BLaER1 treated with 17β-estradiol and CSF1 and Interleukin-3, amounts not matched to agents 10 nM and 100 nM (cell line): ENCODE measurements at regions not wholly inside any gene's neighbourhood (a gene's known extent, or its start where the extent isn't known, plus 50 kb on each side); places are given as distances from the start of the nearest gene placed in this dataset.

Source experiments
- H3K27ac ChIP-seq, 11 experiments: shearing (Covaris generic); formaldehyde crosslinking; 2 replicates each; pipeline ENCODE4 v1.8.1; 2022
- H3K27me3 ChIP-seq, 11 experiments: shearing (Covaris generic); formaldehyde crosslinking; 2 replicates each; pipeline ENCODE4 v1.8.1; 2022
- H3K36me3 ChIP-seq, 11 experiments: shearing (Covaris generic); formaldehyde crosslinking; 2 replicates each; pipeline ENCODE4 v1.8.1; 2022
- H3K4me1 ChIP-seq, 10 experiments: shearing (Covaris generic); formaldehyde crosslinking; 2 replicates each; pipeline ENCODE4 v1.8.1; 2022
- H3K4me2 ChIP-seq, 11 experiments: shearing (Covaris generic); formaldehyde crosslinking; 2 replicates each; pipeline ENCODE4 v1.8.1; 2022
- H3K4me3 ChIP-seq, 10 experiments: shearing (Covaris generic); formaldehyde crosslinking; 2 replicates each; pipeline ENCODE4 v1.8.1; 2022
- H3K9ac ChIP-seq, 11 experiments: shearing (Covaris generic); formaldehyde crosslinking; 2 replicates each; pipeline ENCODE4 v1.8.1; 2022
- H3K9me3 ChIP-seq, 11 experiments: shearing (Covaris generic); formaldehyde crosslinking; replicated peaks in 1 of 11; 2 replicates each; pipeline ENCODE4 v1.8.1; 2022
- H4K20me1 ChIP-seq, 11 experiments: shearing (Covaris generic); formaldehyde crosslinking; 2 replicates each; pipeline ENCODE4 v1.8.1; 2022
- Cebpa-rat ChIP-seq, 11 experiments: shearing (Covaris generic); IDR thresholded peaks; 2 replicates each; pipeline ENCODE4 v1.8.1; 2022

DNA sequence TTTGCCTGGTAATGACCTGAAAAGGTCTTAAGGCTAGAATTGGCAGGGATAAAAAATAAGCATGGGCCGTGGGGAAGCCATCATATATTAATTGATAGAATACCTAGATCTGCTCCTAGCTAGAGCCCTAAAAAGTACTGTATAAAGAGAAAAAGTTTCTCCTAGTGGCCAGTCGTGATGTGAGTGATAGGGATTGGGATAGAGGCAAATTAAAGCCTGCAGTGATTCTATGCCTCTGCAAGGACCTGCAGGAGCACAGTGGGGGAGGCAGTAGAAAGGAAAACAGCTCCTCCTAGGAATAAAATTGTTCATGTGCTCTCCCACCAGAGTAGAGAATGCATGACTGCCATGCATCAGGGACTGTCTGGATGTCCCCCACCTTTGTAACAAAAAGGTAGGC is 56.2 kb upstream of the FTMT start:
- Histone ChIP-seq H3K9ac (no peak overlapping the region), H3K9me3 (peaks cover 0 to 1% (median 0%) of the 10 kb centered on the region in 11 experiments; a peak in 1 of 22 replicates), H3K4me1 (no peaks in the 10 kb centered on the region), H3K4me2 (no peak overlapping the region), H4K20me1 (no peaks in the 10 kb centered on the region), H3K36me3 (no peaks in the 10 kb centered on the region), H3K27me3 (no peaks in the 10 kb centered on the region), H3K4me3 (no peak overlapping the region), H3K27ac (no peak overlapping the region)
- no peak for TF ChIP-seq Cebpa-rat (IDR thresholded peaks at IDR 0.05)

- Histone ChIP-seq H3K4me1 (no peaks in the 10 kb centered on the region), H3K9ac (no peak overlapping the region), H4K20me1 (no peaks in the 10 kb centered on the region), H3K27ac (no peak overlapping the region), H3K27me3 (no peaks in the 10 kb centered on the region), H3K4me2 (no peak overlapping the region), H3K4me3 (no peak overlapping the region), H3K36me3 (no peaks in the 10 kb centered on the region), H3K9me3 (no peaks in the 10 kb centered on the region)
- TF ChIP-seq Cebpa-rat (IDR thresholded peaks at IDR 0.05) = no peak
Observed at GRCh38 chr5:121797681-121798518, 53.8 kb upstream of the FTMT start.
